Ascending aorta (tissue), 2 donors: ENCODE measurements at regions not wholly inside any gene's neighbourhood (a gene's known extent, or its start where the extent isn't known, plus 50 kb on each side); places are given as distances from the start of the nearest gene placed in this dataset.

Source experiments
- DNase-seq, 2 donors: peaks; one replicate each; pipeline ENCODE4 v3.0.0-alpha.2; 2019; ENCODE audit warnings: low spot score in 2 of 2
- H3K27ac ChIP-seq, 2 donors: fragments of 200-600 bp; sonication (generic); one replicate each; pipeline ENCODE4 v1.5.1; 2016 to 2017; ENCODE audit warnings: mild to moderate bottlenecking in 1 of 2
- H3K27me3 ChIP-seq: fragments of 200-600 bp; sonication (generic); one replicate; pipeline ENCODE4 v1.5.1; 2017
- H3K36me3 ChIP-seq, 2 donors: fragments of 200-600 bp; sonication (generic); one replicate each; pipeline ENCODE4 v1.5.1; 2016
- H3K4me1 ChIP-seq, 2 donors: fragments of 200-600 bp; sonication (generic); one replicate each; pipeline ENCODE4 v1.5.1; 2016 to 2017; ENCODE audit warnings: mild to moderate bottlenecking in 1 of 2
- H3K4me3 ChIP-seq, 2 donors: fragments of 200-600 bp; sonication (generic); one replicate each; pipeline ENCODE4 v1.5.1; 2016 to 2017; ENCODE audit warnings: mild to moderate bottlenecking in 1 of 2
- H3K9me3 ChIP-seq, 2 donors: fragments of 200-600 bp; sonication (generic); one replicate each; pipeline ENCODE4 v1.5.1; 2016
- CTCF ChIP-seq, 3 experiments: fragments of 200-600 bp in 2 of 3; fragments of 450-650 bp in 1 of 3; sonication (generic) in 2 of 3; IDR thresholded peaks; one replicate each; pipeline ENCODE4 v1.5.1; 2016 to 2019; ENCODE audit warnings: antibody characterized with exemption in 3 of 3, mild to moderate bottlenecking in 1 of 3, moderate library complexity in 1 of 3
- intact Hi-C: fragments of 100-400 bp; cut with DNase I; formaldehyde crosslinking; loops from one replicate; pipeline ENCODE4 v1.15.1; 2023

GRCh38 chr5:2511126-2511525 is 240.4 kb downstream of the IRX2 start:
- Histone ChIP-seq H3K4me1 (no peaks in the 10 kb centered on the region), H3K36me3 (no peaks in the 10 kb centered on the region), H3K27me3 (no peaks in the 10 kb centered on the region), H3K4me3 (no peak overlapping the region), H3K27ac (no peak overlapping the region), H3K9me3 (no peaks in the 10 kb centered on the region)
- no peak for DNase-seq
- TF ChIP-seq CTCF (IDR thresholded peaks at IDR 0.05), result no peak
- intact Hi-C loops, result no loop called here

- no peak for TF ChIP-seq CTCF (IDR thresholded peaks at IDR 0.05)
- no peak for DNase-seq
- intact Hi-C loops, result no loop called here
- Histone ChIP-seq H3K4me3 (no peak overlapping the region), H3K4me1 (no peaks in the 10 kb centered on the region), H3K36me3 (no peaks in the 10 kb centered on the region), H3K27me3 (no peaks in the 10 kb centered on the region), H3K9me3 (no peaks in the 10 kb centered on the region), H3K27ac (no peak overlapping the region)
Observed at GRCh38 chr5:2509527-2509926, 241.9 kb downstream of the IRX2 start.

GRCh38 chr5:2508514-2508913 is 243.0 kb downstream of the IRX2 start:
- no peaks in the 10 kb centered on the region for H3K36me3 ChIP-seq
- no peaks in the 10 kb centered on the region for H3K9me3 ChIP-seq
- H3K4me3 ChIP-seq, result no peak overlapping the region
- no peak for TF ChIP-seq CTCF (IDR thresholded peaks at IDR 0.05)
- no peaks in the 10 kb centered on the region for H3K27me3 ChIP-seq
- no peak for DNase-seq
- no peaks in the 10 kb centered on the region for H3K4me1 ChIP-seq
- no peak overlapping the region for H3K27ac ChIP-seq
- intact Hi-C loops, result no loop called here

GRCh38 chr5:2507611-2508010 is 243.9 kb downstream of the IRX2 start:
- intact Hi-C loops, result no loop called here

GRCh38 chr5:2506603-2507002 is 244.9 kb downstream of the IRX2 start:
- no peaks in the 10 kb centered on the region for H3K4me1 ChIP-seq
- H3K4me3 ChIP-seq, result no peak overlapping the region
- intact Hi-C loops, result no loop called here
- H3K27me3 ChIP-seq, result no peaks in the 10 kb centered on the region
- no peak for TF ChIP-seq CTCF (IDR thresholded peaks at IDR 0.05)
- no peaks in the 10 kb centered on the region for H3K9me3 ChIP-seq
- no peak for DNase-seq
- no peaks in the 10 kb centered on the region for H3K36me3 ChIP-seq
- H3K27ac ChIP-seq, result no peak overlapping the region

More at GRCh38 chr5:2507611-2508010, 243.9 kb downstream of the IRX2 start:
- TF ChIP-seq CTCF (IDR thresholded peaks at IDR 0.05), result no peak
- Histone ChIP-seq H3K27ac (no peak overlapping the region), H3K27me3 (no peaks in the 10 kb centered on the region), H3K36me3 (no peaks in the 10 kb centered on the region), H3K4me3 (no peak overlapping the region), H3K4me1 (no peaks in the 10 kb centered on the region), H3K9me3 (no peaks in the 10 kb centered on the region)
- DNase-seq, result no peak

GRCh38 chr5:2505217-2505616 is 246.3 kb downstream of the IRX2 start:
- Histone ChIP-seq H3K27ac (no peak overlapping the region), H3K9me3 (no peaks in the 10 kb centered on the region), H3K27me3 (no peaks in the 10 kb centered on the region), H3K4me1 (no peaks in the 10 kb centered on the region), H3K36me3 (no peaks in the 10 kb centered on the region), H3K4me3 (no peak overlapping the region)
- no peak for TF ChIP-seq CTCF (IDR thresholded peaks at IDR 0.05)
- DNase-seq, result no peak
- intact Hi-C loops, result no loop called here
